ENCODE measurements at regions not wholly inside any gene's neighbourhood (a gene's known extent, or its start where the extent isn't known, plus 50 kb on each side); places are given as distances from the start of the nearest gene placed in this dataset.

GRCh38 chr16:79528338-79528737 lies 72.2 kb downstream of the MAF start:
- Histone ChIP-seq H3K27ac (ENCODE audit: low read depth, low read length) (no peak overlapping the region), H3K4me3 (ENCODE audit: low read depth in 1 of 5, low read length in 5 of 5) (peak overlapping the region in 1 of 5 donors; percentile 1), H3K36me3 (ENCODE audit: control insufficient read depth in 5 of 5, insufficient read depth in 5 of 5, low read length in 5 of 5) (no peaks in the 10 kb centered on the region), H3K4me1 (ENCODE audit: control insufficient read depth in 5 of 5, insufficient read depth in 5 of 5, low read length in 5 of 5) (peaks cover 0 to 9% (median 6%) of the 10 kb centered on the region in 5 donors), H3K27me3 (ENCODE audit: control insufficient read depth in 5 of 5, insufficient read depth in 4 of 5, low read length in 5 of 5) (no peaks in the 10 kb centered on the region), H3K9me3 (ENCODE audit: control insufficient read depth in 5 of 5, low read length in 5 of 5) (no peaks in the 10 kb centered on the region), H3K9ac (ENCODE audit: low read length in 5 of 5) (no peak overlapping the region)

GRCh38 chr16:79523971-79524370 lies 76.6 kb downstream of the MAF start:
- no peaks in the 10 kb centered on the region for H3K9me3 ChIP-seq (ENCODE audit: control insufficient read depth in 5 of 5, low read length in 5 of 5)
- no peak overlapping the region for H3K27ac ChIP-seq (ENCODE audit: low read depth, low read length)
- H3K4me1 ChIP-seq (ENCODE audit: control insufficient read depth in 5 of 5, insufficient read depth in 5 of 5, low read length in 5 of 5): peaks cover 0 to 15% (median 12%) of the 10 kb centered on the region in 5 donors
- H3K9ac ChIP-seq (ENCODE audit: low read length in 5 of 5): no peak overlapping the region
- H3K4me3 ChIP-seq (ENCODE audit: low read depth in 1 of 5, low read length in 5 of 5): no peak overlapping the region
- no peaks in the 10 kb centered on the region for H3K36me3 ChIP-seq (ENCODE audit: control insufficient read depth in 5 of 5, insufficient read depth in 5 of 5, low read length in 5 of 5)
- no peaks in the 10 kb centered on the region for H3K27me3 ChIP-seq (ENCODE audit: control insufficient read depth in 5 of 5, insufficient read depth in 4 of 5, low read length in 5 of 5)

- no peak overlapping the region for H3K9ac ChIP-seq (ENCODE audit: low read length in 5 of 5)
- H3K4me3 ChIP-seq (ENCODE audit: low read depth in 1 of 5, low read length in 5 of 5): peak overlapping the region in 1 of 5 donors; percentile 13
- no peaks in the 10 kb centered on the region for H3K9me3 ChIP-seq (ENCODE audit: control insufficient read depth in 5 of 5, low read length in 5 of 5)
- no peaks in the 10 kb centered on the region for H3K27me3 ChIP-seq (ENCODE audit: control insufficient read depth in 5 of 5, insufficient read depth in 4 of 5, low read length in 5 of 5)
- H3K4me1 ChIP-seq (ENCODE audit: control insufficient read depth in 5 of 5, insufficient read depth in 5 of 5, low read length in 5 of 5): peaks cover 3 to 9% (median 6%) of the 10 kb centered on the region in 5 donors
- no peak overlapping the region for H3K27ac ChIP-seq (ENCODE audit: low read depth, low read length)
- no peaks in the 10 kb centered on the region for H3K36me3 ChIP-seq (ENCODE audit: control insufficient read depth in 5 of 5, insufficient read depth in 5 of 5, low read length in 5 of 5)
Measured at GRCh38 chr16:79519448-79519847, 81.1 kb downstream of the MAF start.

- Histone ChIP-seq H3K27me3 (ENCODE audit: control insufficient read depth in 5 of 5, insufficient read depth in 4 of 5, low read length in 5 of 5) (no peaks in the 10 kb centered on the region), H3K27ac (ENCODE audit: low read depth, low read length) (no peak overlapping the region), H3K9me3 (ENCODE audit: control insufficient read depth in 5 of 5, low read length in 5 of 5) (no peaks in the 10 kb centered on the region), H3K4me1 (ENCODE audit: control insufficient read depth in 5 of 5, insufficient read depth in 5 of 5, low read length in 5 of 5) (peaks cover 3 to 13% (median 9%) of the 10 kb centered on the region in 5 donors), H3K4me3 (ENCODE audit: low read depth in 1 of 5, low read length in 5 of 5) (no peak overlapping the region), H3K9ac (ENCODE audit: low read length in 5 of 5) (no peak overlapping the region), H3K36me3 (ENCODE audit: control insufficient read depth in 5 of 5, insufficient read depth in 5 of 5, low read length in 5 of 5) (no peaks in the 10 kb centered on the region)
Measured at GRCh38 chr16:79517156-79517555, 83.4 kb downstream of the MAF start.

GRCh38 chr16:79510879-79511278 lies 89.7 kb downstream of the MAF start:
- peaks cover 0 to 18% (median 14%) of the 10 kb centered on the region in 5 donors for H3K4me1 ChIP-seq (ENCODE audit: control insufficient read depth in 5 of 5, insufficient read depth in 5 of 5, low read length in 5 of 5)
- H3K9ac ChIP-seq (ENCODE audit: low read length in 5 of 5): no peak overlapping the region
- H3K9me3 ChIP-seq (ENCODE audit: control insufficient read depth in 5 of 5, low read length in 5 of 5): no peaks in the 10 kb centered on the region
- no peak overlapping the region for H3K27ac ChIP-seq (ENCODE audit: low read depth, low read length)
- no peaks in the 10 kb centered on the region for H3K36me3 ChIP-seq (ENCODE audit: control insufficient read depth in 5 of 5, insufficient read depth in 5 of 5, low read length in 5 of 5)
- H3K4me3 ChIP-seq (ENCODE audit: low read depth in 1 of 5, low read length in 5 of 5): no peak overlapping the region
- H3K27me3 ChIP-seq (ENCODE audit: control insufficient read depth in 5 of 5, insufficient read depth in 4 of 5, low read length in 5 of 5): no peaks in the 10 kb centered on the region

- Histone ChIP-seq H3K9me3 (ENCODE audit: control insufficient read depth in 5 of 5, low read length in 5 of 5) (no peaks in the 10 kb centered on the region), H3K36me3 (ENCODE audit: control insufficient read depth in 5 of 5, insufficient read depth in 5 of 5, low read length in 5 of 5) (no peaks in the 10 kb centered on the region), H3K27me3 (ENCODE audit: control insufficient read depth in 5 of 5, insufficient read depth in 4 of 5, low read length in 5 of 5) (no peaks in the 10 kb centered on the region), H3K27ac (ENCODE audit: low read depth, low read length) (no peak overlapping the region), H3K4me1 (ENCODE audit: control insufficient read depth in 5 of 5, insufficient read depth in 5 of 5, low read length in 5 of 5) (peaks cover 2 to 26% (median 18%) of the 10 kb centered on the region in 5 donors), H3K9ac (ENCODE audit: low read length in 5 of 5) (no peak overlapping the region), H3K4me3 (ENCODE audit: low read depth in 1 of 5, low read length in 5 of 5) (no peak overlapping the region)
Measured at GRCh38 chr16:79509906-79510305, 90.6 kb downstream of the MAF start.

- no peak overlapping the region for H3K27ac ChIP-seq (ENCODE audit: low read depth, low read length)
- no peak overlapping the region for H3K4me3 ChIP-seq (ENCODE audit: low read depth in 1 of 5, low read length in 5 of 5)
Measured at GRCh38 chr16:79509211-79509631, 91.3 kb downstream of the MAF start.

GRCh38 chr16:79508294-79508693 lies 92.2 kb downstream of the MAF start:
- H3K27ac ChIP-seq (ENCODE audit: low read depth, low read length): no peak overlapping the region
- no peaks in the 10 kb centered on the region for H3K9me3 ChIP-seq (ENCODE audit: control insufficient read depth in 5 of 5, low read length in 5 of 5)
- H3K4me1 ChIP-seq (ENCODE audit: control insufficient read depth in 5 of 5, insufficient read depth in 5 of 5, low read length in 5 of 5): peaks cover 2 to 26% (median 15%) of the 10 kb centered on the region in 5 donors
- H3K27me3 ChIP-seq (ENCODE audit: control insufficient read depth in 5 of 5, insufficient read depth in 4 of 5, low read length in 5 of 5): no peaks in the 10 kb centered on the region
- no peak overlapping the region for H3K9ac ChIP-seq (ENCODE audit: low read length in 5 of 5)
- peak overlapping the region in 2 of 5 donors; percentile 12 to 16 for H3K4me3 ChIP-seq (ENCODE audit: low read depth in 1 of 5, low read length in 5 of 5)
- no peaks in the 10 kb centered on the region for H3K36me3 ChIP-seq (ENCODE audit: control insufficient read depth in 5 of 5, insufficient read depth in 5 of 5, low read length in 5 of 5)

More at GRCh38 chr16:79509211-79509631, 91.3 kb downstream of the MAF start:
- Histone ChIP-seq H3K27me3 (ENCODE audit: control insufficient read depth in 5 of 5, insufficient read depth in 4 of 5, low read length in 5 of 5) (no peaks in the 10 kb centered on the region), H3K36me3 (ENCODE audit: control insufficient read depth in 5 of 5, insufficient read depth in 5 of 5, low read length in 5 of 5) (no peaks in the 10 kb centered on the region), H3K4me1 (ENCODE audit: control insufficient read depth in 5 of 5, insufficient read depth in 5 of 5, low read length in 5 of 5) (peaks cover 2 to 26% (median 18%) of the 10 kb centered on the region in 5 donors), H3K9ac (ENCODE audit: low read length in 5 of 5) (no peak overlapping the region), H3K9me3 (ENCODE audit: control insufficient read depth in 5 of 5, low read length in 5 of 5) (no peaks in the 10 kb centered on the region)

GRCh38 chr16:79505344-79505743 lies 95.2 kb downstream of the MAF start:
- Histone ChIP-seq H3K9ac (ENCODE audit: low read length in 5 of 5) (peak overlapping the region in 1 of 5 donors; percentile 15), H3K4me3 (ENCODE audit: low read depth in 1 of 5, low read length in 5 of 5) (peak overlapping the region in 4 of 5 donors; percentile 38 to 61 (median 52)), H3K27me3 (ENCODE audit: control insufficient read depth in 5 of 5, insufficient read depth in 4 of 5, low read length in 5 of 5) (no peaks in the 10 kb centered on the region), H3K4me1 (ENCODE audit: control insufficient read depth in 5 of 5, insufficient read depth in 5 of 5, low read length in 5 of 5) (peaks cover 2 to 26% (median 13%) of the 10 kb centered on the region in 5 donors), H3K9me3 (ENCODE audit: control insufficient read depth in 5 of 5, low read length in 5 of 5) (no peaks in the 10 kb centered on the region), H3K27ac (ENCODE audit: low read depth, low read length) (no peak overlapping the region), H3K36me3 (ENCODE audit: control insufficient read depth in 5 of 5, insufficient read depth in 5 of 5, low read length in 5 of 5) (no peaks in the 10 kb centered on the region)

GRCh38 chr16:79503511-79503910 lies 97.0 kb downstream of the MAF start:
- H3K27ac ChIP-seq (ENCODE audit: low read depth, low read length): no peak overlapping the region

More at GRCh38 chr16:79503511-79503910, 97.0 kb downstream of the MAF start:
- Histone ChIP-seq H3K4me1 (ENCODE audit: control insufficient read depth in 5 of 5, insufficient read depth in 5 of 5, low read length in 5 of 5) (peaks cover 0 to 17% (median 7%) of the 10 kb centered on the region in 5 donors), H3K9me3 (ENCODE audit: control insufficient read depth in 5 of 5, low read length in 5 of 5) (peaks cover 0 to 5% (median 3%) of the 10 kb centered on the region in 5 donors), H3K27me3 (ENCODE audit: control insufficient read depth in 5 of 5, insufficient read depth in 4 of 5, low read length in 5 of 5) (no peaks in the 10 kb centered on the region), H3K36me3 (ENCODE audit: control insufficient read depth in 5 of 5, insufficient read depth in 5 of 5, low read length in 5 of 5) (no peaks in the 10 kb centered on the region), H3K9ac (ENCODE audit: low read length in 5 of 5) (no peak overlapping the region), H3K4me3 (ENCODE audit: low read depth in 1 of 5, low read length in 5 of 5) (no peak overlapping the region)

Data from subcutaneous abdominal adipose tissue (tissue), 5 donors.